Stimulated activated CD4-positive, alpha-beta T cell treated with anti-CD3 and anti-CD28 coated beads, Interleukin-12 subunit alpha, Interleukin-12 subunit beta, amount 100 ng/mL, for 24 hours (primary cell): ENCODE measurements at regions not wholly inside any gene's neighbourhood (a gene's known extent, or its start where the extent isn't known, plus 50 kb on each side); places are given as distances from the start of the nearest gene placed in this dataset.
"Not testable (repeated sequence)": the region's sequence is repeated elsewhere in the genome, so short reads cannot be mapped to it uniquely, and the experiment has no call there.

Source experiments
- DNase-seq, 2 experiments: peaks; one replicate each; pipeline ENCODE4 v3.0.0-alpha.2; 2020; ENCODE audit warnings: low read depth in 2 of 2

- DNase-seq = no peak
Observed at GRCh38 chr6:113366505-113366904, 490.6 kb upstream of the MARCKS start.

GRCh38 chr6:113370508-113371502, 486.3 kb upstream of the MARCKS start:
- DNase-seq = no peak

- not testable (repeated sequence) for DNase-seq
Observed at GRCh38 chr6:113375466-113375865, 481.7 kb upstream of the MARCKS start.

GRCh38 chr6:113375950-113376846, 480.9 kb upstream of the MARCKS start:
- DNase-seq = no peak

DNA sequence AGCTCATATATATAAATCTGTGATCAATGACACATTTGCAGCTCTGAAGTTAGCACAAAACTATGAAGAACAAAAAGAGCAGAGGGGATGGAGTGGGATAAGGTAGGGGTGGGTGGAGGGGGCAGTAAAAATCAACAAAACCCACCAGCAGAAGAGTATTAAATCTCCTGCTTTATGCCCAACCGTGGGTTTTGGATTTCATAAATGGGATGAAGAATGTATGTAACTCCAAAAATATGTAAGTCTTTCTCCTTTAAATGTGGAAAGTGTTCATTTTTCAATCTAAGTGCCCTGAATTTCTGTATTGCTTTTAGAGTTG, 480.3 kb upstream of the MARCKS start:
- no peak for DNase-seq

- no peak for DNase-seq
Observed at GRCh38 chr6:113377362-113377942, 479.7 kb upstream of the MARCKS start.

- DNase-seq = no peak
Observed at GRCh38 chr6:113380591-113380990, 476.6 kb upstream of the MARCKS start.

DNA sequence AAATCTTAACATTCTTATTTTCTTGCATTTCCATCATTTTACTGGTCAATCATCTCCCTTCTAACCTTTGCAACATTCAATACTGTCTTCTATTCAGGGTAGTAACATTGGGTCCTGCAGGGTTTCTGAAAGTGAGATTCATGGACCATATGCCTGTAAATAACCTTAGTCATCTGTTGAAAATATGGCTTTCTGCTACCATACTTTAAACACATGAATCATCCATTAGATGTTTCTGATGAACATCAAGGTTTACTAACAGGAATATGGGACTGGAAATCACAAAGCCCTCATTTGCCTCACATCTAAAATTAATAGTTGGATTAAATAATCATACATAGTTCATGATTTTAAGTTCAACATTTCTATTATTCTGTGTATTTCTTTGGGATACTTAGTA, 475.9 kb upstream of the MARCKS start:
- DNase-seq = no peak

DNA sequence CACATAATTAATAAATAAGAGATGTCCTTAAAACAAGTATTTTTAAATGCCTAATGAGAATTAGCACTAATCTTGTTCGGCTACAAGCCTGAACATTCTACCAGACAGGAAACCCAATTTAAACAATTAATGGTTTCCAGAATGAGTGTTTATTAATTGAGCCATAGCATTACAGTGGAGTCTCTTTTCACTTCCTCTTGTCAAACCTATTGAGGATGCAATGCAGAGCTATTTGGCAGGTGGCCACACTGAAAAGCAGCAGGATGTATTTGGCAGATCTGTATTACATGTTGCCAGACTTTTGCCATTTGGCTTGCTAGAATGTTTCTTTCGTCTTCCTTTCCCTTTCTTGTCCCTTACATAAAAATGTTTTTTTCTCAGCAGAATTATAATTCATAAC, 475.2 kb upstream of the MARCKS start:
- no peak for DNase-seq

- no peak for DNase-seq
Observed at GRCh38 chr6:113383701-113384100, 473.4 kb upstream of the MARCKS start.

GRCh38 chr6:113385020-113385431, 472.1 kb upstream of the MARCKS start:
- no peak for DNase-seq

GRCh38 chr6:113388996-113389395, 468.1 kb upstream of the MARCKS start:
- DNase-seq = no peak

- DNase-seq = no peak
Observed at GRCh38 chr6:113392551-113393055, 464.5 kb upstream of the MARCKS start.

DNA sequence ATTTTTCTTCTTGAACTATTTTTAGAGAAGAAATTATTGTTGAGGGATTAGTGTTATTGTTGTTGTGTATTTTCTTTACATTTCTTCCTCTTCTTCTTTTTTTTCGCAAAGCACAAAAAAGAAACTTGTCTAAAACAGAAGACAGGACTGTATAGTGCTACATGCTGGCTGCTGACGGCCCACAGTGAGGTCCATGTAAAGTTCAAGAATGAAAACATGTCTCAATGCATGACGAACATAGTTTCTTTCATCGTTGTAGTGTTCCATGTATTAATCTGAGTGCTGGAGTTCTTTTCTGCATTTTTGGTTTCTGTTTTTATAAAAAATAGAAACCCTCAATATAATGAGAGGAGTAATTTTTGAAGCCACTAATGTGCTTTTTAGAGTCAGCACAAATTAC, 462.9 kb upstream of the MARCKS start:
- DNase-seq = no peak

- no peak for DNase-seq
Observed at GRCh38 chr6:113394729-113395128, 462.4 kb upstream of the MARCKS start.

- DNase-seq = no peak
Observed at GRCh38 chr6:113396730-113397129, 460.4 kb upstream of the MARCKS start.

DNA sequence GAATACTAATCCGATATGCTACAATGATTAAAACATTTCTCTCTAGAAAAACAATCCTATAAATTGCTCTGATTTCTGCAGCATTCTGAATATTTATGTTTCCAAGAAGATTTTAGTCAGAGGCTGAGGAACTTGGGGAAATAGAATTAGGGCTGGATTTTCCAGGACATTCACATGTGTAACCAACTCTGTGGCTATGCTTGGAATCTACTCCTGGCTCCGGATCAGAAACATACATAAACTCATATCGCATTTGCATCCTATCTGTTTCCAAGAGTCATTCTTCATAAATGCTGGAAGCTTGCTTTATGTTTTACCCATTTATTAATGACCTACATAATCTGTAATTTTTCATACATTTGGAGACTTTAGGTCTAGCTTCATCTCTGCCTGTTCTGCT, 459.9 kb upstream of the MARCKS start:
- DNase-seq = no peak

GRCh38 chr6:113401231-113401630, 455.9 kb upstream of the MARCKS start:
- no peak for DNase-seq

- no peak for DNase-seq
Observed at GRCh38 chr6:113402544-113402943, 454.6 kb upstream of the MARCKS start.

- DNase-seq = no peak
Observed at GRCh38 chr6:113403966-113404595, 453.1 kb upstream of the MARCKS start.

DNA sequence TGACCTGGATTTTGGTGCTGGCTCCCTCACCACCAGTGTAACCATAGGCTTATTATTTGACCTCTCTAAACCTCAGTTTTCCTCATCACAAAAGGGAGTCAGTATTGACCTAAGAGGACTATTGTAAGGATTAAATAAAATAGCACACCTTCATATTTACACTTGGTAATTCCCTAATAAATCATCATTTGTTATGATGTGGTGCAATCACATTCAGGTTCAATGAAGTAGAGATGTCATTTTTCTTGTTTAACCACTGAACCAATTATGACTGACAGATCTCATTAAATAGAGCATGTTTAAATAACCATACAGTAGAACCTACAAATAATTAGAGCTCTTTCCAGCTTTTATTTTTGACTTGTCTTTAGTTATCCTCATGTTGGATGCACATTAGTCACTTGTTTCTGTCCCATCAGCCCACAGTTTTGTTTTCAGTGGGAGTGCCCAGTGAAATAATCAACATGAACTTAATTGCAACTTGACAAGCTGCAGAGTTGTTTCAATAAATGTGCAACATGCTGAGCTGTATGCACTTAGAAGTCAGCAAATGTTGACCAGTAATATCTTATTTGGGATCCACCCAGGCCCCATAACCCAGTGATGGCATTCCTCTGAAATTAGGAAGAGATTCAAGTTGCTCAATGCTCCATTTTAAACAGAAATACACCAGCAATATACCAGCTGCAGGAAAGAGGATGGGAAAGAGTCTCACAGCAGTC, 451.7 kb upstream of the MARCKS start:
- DNase-seq = no peak
